Right cardiac atrium (tissue), 5 donors: ENCODE measurements at regions not wholly inside any gene's neighbourhood (a gene's known extent, or its start where the extent isn't known, plus 50 kb on each side); places are given as distances from the start of the nearest gene placed in this dataset.

Experiments
- ATAC-seq, 2 donors: fragments of 200-7000 bp; cut with Tn5 transposase; one replicate each; pipeline versions ENCODE4 v1.8.0 to v1.9.1; 2020; ENCODE audit warnings: moderate library complexity in 2 of 2, mild to moderate bottlenecking in 1 of 2
- DNase-seq, 3 donors: peaks; one replicate each; pipeline ENCODE4 v3.0.0-alpha.2; 2020
- H3K27ac ChIP-seq: one replicate; pipeline ENCODE4 v1.5.1; 2013; ENCODE audit warnings: mild to moderate bottlenecking, low read length, control low read depth, moderate library complexity
- H3K27me3 ChIP-seq: one replicate; pipeline ENCODE4 v1.6.1; 2013; ENCODE audit not compliant: control insufficient read depth, insufficient read depth
- H3K4me1 ChIP-seq: one replicate; pipeline ENCODE4 v1.6.1; 2013; ENCODE audit warnings: low read length; ENCODE audit not compliant: control insufficient read depth, insufficient read depth
- H3K4me3 ChIP-seq: one replicate; pipeline ENCODE4 v1.5.1; 2013; ENCODE audit warnings: low read length, control low read depth
- H3K9me3 ChIP-seq: one replicate; pipeline ENCODE4 v1.6.1; 2013; ENCODE audit warnings: low read length; ENCODE audit not compliant: control insufficient read depth
- WGBS: extraction: QIAGEN DNeasy Blood & Tissue Kit; methylation state at CpG from one replicate; pipeline ENCODE4 v1.1.7; 2013; 5-methylcytosine and 5-hydroxymethylcytosine counted together
- intact Hi-C, 4 donors: fragments of 100-400 bp; cut with DNase I; formaldehyde crosslinking; loops; one replicate each; pipeline versions ENCODE4 v1.11.0 to v1.14.0; 2022 to 2023
- donor health status: healthy with polysubstance abuse.
- donor health status: DM: no; HTN: yes; CAD: no.
- donor health status: DM: no; HTN: no; CAD: no.
- donor health status: DM: no; HTN: yes; CAD: no; lungs with severe emphysema.
- donor health status: DM: yes; HTN: yes; CAD: no.

GRCh38 chr5:97641081-97641480, 458.0 kb upstream of the RIOK2 start:
- Histone ChIP-seq H3K27me3 (no peaks in the 10 kb centered on the region), H3K4me1 (no peaks in the 10 kb centered on the region), H3K4me3 (no peak overlapping the region), H3K27ac (no peak overlapping the region), H3K9me3 (no peaks in the 10 kb centered on the region)
- intact Hi-C loops = no loop called here
- DNase-seq (no peak), ATAC-seq (no peak)
- WGBS = 80% methylated on average over 1 of the region's 1 CpG

DNA sequence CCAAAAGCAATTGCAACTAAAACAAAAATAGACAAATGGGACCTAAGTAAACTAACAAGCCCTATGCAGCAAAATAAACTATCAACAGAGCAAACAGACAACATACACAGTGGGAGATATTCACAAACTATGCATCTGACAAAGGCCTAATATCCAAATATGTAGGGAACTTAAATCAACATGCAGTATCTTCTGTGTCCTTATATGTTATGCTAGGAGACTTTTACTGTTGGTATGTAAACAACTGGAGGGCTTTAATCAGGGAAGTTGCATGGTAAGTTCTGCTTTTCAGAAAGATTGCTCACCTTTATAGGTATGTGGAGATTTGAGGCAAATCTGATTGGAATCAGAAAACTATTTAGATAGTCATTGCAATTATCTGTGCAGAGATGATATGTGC, 461.2 kb upstream of the RIOK2 start:
- intact Hi-C loops = no loop called here
- no peak overlapping the region for H3K27ac ChIP-seq
- H3K4me1 ChIP-seq = no peaks in the 10 kb centered on the region
- DNase-seq (no peak), ATAC-seq (no peak)
- H3K27me3 ChIP-seq = no peaks in the 10 kb centered on the region
- H3K4me3 ChIP-seq = no peak overlapping the region
- no peaks in the 10 kb centered on the region for H3K9me3 ChIP-seq

- H3K4me1 ChIP-seq = no peaks in the 10 kb centered on the region
- DNase-seq (no peak), ATAC-seq (no peak)
- no peak overlapping the region for H3K27ac ChIP-seq
- H3K9me3 ChIP-seq = no peaks in the 10 kb centered on the region
- intact Hi-C loops = no loop called here
- H3K4me3 ChIP-seq = no peak overlapping the region
- 88% methylated on average over 2 of the region's 2 CpGs for WGBS
- no peaks in the 10 kb centered on the region for H3K27me3 ChIP-seq
These were observed 461.8 kb upstream of the RIOK2 start for GRCh38 chr5:97644896-97645295.

GRCh38 chr5:97657239-97657638, 474.2 kb upstream of the RIOK2 start:
- H3K9me3 ChIP-seq = no peaks in the 10 kb centered on the region
- H3K27me3 ChIP-seq = no peaks in the 10 kb centered on the region
- DNase-seq (no peak), ATAC-seq (no peak)
- intact Hi-C loops = no loop called here
- H3K4me1 ChIP-seq = no peaks in the 10 kb centered on the region
- 64% methylated on average over 1 of the region's 1 CpG for WGBS
- H3K4me3 ChIP-seq = no peak overlapping the region
- H3K27ac ChIP-seq = no peak overlapping the region

DNA sequence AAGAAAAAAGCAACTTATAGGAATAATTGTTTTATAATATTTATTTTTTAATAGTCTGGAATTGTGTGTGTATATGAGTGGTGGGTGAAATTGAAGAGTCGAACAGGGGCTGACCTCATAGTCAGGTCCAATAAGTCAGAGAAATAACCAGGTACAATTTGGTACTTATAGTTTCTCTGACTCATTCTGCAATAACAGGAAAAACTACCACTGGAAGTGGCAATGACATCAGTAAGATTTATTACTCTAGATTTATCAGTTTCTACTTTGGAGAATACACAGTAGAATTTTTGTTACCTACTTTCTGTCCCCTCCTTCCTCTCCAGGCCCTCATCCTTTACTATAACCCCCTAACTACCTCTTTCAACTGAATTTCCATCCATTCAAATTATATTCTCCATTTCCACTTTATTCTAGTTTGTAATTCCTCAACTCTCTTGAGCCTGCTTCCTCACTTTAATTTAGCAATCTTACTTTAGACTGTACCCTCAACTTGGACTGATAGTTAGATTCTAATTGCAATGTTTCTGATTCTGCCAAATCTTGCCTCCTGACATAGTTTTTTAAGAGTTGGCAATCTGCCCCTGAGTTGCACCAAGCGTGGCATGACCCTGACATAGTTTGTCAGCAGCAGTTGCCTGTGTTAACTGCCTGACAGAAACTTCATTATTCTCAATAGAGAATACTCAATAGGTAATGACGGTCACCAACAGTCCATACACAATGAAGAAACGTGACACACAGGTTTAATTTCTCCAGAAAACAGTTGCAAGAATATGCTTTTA, 475.3 kb upstream of the RIOK2 start:
- DNase-seq (no peak), ATAC-seq (no peak)
- WGBS = 73% methylated on average over 4 of the region's 4 CpGs
- H3K4me1 ChIP-seq = no peaks in the 10 kb centered on the region
- intact Hi-C loops = no loop called here
- H3K27me3 ChIP-seq = no peaks in the 10 kb centered on the region
- H3K9me3 ChIP-seq = no peaks in the 10 kb centered on the region
- H3K4me3 ChIP-seq = no peak overlapping the region
- no peak overlapping the region for H3K27ac ChIP-seq

DNA sequence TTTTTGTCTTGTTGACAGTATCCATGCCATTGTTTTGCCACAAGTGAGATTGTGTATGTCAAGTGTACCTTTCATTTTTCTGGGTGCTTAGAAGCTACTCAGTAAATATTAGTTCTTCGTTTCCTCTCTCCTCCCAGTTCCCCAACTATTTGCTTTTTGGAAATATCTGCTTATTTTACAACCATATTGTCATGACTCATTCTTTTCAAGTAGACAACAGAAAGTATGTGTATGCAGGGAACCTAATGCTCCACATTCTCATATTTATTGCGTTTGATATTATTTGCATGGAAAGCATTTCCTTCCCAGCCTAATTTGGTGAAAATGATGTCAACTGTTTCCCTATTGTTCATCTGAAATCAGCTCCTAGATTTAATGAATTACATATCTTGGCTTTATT, 483.7 kb upstream of the RIOK2 start:
- ATAC-seq (no peak), DNase-seq (no peak)
- no peak overlapping the region for H3K4me3 ChIP-seq
- 76% methylated on average over 2 of the region's 2 CpGs for WGBS
- H3K9me3 ChIP-seq = no peaks in the 10 kb centered on the region
- intact Hi-C loops = no loop called here
- H3K27ac ChIP-seq = no peak overlapping the region
- H3K27me3 ChIP-seq = no peaks in the 10 kb centered on the region
- no peaks in the 10 kb centered on the region for H3K4me1 ChIP-seq

DNA sequence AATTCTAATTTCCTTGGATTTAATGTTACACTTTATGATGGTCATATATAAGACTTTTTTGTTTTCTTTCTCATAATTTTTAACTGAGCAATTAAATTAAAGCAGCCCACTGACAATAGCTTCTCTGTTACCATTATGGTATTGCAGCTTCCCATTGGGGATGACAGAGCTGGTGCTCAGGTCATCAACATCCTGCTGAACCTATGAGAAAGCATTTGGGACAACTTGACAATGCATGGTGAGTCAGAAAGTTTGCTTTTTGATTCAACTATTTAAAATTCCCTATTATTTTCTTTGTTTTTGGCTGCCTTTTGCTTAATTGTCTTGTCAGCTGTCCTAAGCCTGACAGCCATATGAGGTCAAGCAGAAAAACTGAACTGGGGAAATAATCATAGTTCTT, 487.4 kb upstream of the RIOK2 start:
- no peaks in the 10 kb centered on the region for H3K9me3 ChIP-seq
- DNase-seq (no peak), ATAC-seq (no peak)
- H3K27ac ChIP-seq = no peak overlapping the region
- no peak overlapping the region for H3K4me3 ChIP-seq
- no peaks in the 10 kb centered on the region for H3K27me3 ChIP-seq
- no peaks in the 10 kb centered on the region for H3K4me1 ChIP-seq
- intact Hi-C loops = no loop called here

- Histone ChIP-seq H3K27ac (no peak overlapping the region), H3K4me1 (no peaks in the 10 kb centered on the region), H3K4me3 (no peak overlapping the region), H3K9me3 (no peaks in the 10 kb centered on the region), H3K27me3 (no peaks in the 10 kb centered on the region)
- DNase-seq (no peak), ATAC-seq (no peak)
- WGBS = 89% methylated on average over 3 of the region's 3 CpGs
- intact Hi-C loops = no loop called here
These were observed 493.6 kb upstream of the RIOK2 start for GRCh38 chr5:97676608-97677007.

DNA sequence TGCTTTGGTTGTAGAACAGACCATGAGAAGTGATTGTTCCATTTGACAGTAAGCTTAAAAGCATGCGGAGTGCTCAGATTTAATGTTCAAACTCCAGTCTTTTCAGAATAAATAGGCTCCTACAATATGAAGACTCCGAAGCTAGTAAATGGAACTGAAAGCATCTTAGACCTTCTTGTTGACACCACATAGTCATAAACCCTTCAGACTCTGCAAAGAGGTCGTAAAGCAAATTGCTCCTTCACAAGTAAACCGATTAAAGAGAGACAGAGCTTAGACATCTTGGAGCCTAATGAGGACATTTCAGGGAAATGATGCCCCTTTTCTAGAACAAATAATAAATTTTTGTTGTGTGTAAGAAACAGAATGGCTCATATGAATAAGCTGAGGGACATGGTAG, 511.0 kb upstream of the RIOK2 start:
- DNase-seq (no peak), ATAC-seq (no peak)
- H3K27me3 ChIP-seq = no peaks in the 10 kb centered on the region
- WGBS = 83% methylated on average over 4 of the region's 4 CpGs
- no peak overlapping the region for H3K4me3 ChIP-seq
- intact Hi-C loops = no loop called here
- H3K9me3 ChIP-seq = no peaks in the 10 kb centered on the region
- no peak overlapping the region for H3K27ac ChIP-seq
- no peaks in the 10 kb centered on the region for H3K4me1 ChIP-seq

GRCh38 chr5:97714424-97714823, 531.4 kb upstream of the RIOK2 start:
- H3K4me3 ChIP-seq = no peak overlapping the region
- intact Hi-C loops = no loop called here
- no peaks in the 10 kb centered on the region for H3K4me1 ChIP-seq
- H3K27ac ChIP-seq = no peak overlapping the region
- no peaks in the 10 kb centered on the region for H3K27me3 ChIP-seq
- H3K9me3 ChIP-seq = no peaks in the 10 kb centered on the region
- ATAC-seq = no peak
- no peak for DNase-seq

DNA sequence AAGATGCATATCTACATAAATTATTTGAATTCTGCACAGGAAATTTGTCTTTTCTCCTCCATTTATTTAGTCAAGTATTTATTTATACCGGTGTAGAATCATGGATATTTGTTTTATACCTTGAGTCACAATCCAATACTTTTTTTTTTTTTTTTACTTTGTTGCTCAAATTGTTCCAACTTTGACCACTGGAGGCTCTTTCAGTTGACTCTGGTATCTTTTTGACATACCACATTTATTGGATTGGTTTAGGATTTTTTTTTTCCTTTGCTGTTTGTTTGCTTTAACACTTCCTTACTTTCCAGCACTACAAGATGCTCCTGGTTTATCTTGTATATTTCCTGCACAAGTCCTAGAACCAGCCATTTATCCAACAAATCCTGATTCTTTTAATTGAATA, 543.1 kb upstream of the RIOK2 start:
- ATAC-seq (no peak), DNase-seq (no peak)
- Histone ChIP-seq H3K4me1 (no peaks in the 10 kb centered on the region), H3K27me3 (no peaks in the 10 kb centered on the region), H3K9me3 (no peaks in the 10 kb centered on the region), H3K4me3 (no peak overlapping the region), H3K27ac (no peak overlapping the region)
- WGBS = 44% methylated on average over 1 of the region's 1 CpG
- intact Hi-C loops = no loop called here

DNA sequence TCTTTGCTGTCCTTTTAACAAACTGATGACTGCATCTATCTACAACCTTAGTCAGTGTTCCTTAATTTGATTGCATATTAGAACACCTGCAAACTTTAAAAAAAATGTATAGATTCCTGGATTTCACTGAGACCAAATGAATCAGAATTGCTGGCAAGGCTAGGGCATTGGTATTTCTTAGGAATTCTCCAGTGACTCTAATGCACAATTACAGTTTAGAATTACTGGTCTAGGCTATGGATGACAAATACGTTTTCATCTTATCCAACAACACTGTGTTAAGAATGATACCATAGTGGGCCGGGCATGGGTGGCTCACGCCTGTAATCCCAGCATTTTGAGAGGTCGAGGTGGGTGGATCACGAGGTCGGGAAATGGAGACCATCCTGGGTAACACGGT, 545.9 kb upstream of the RIOK2 start:
- H3K9me3 ChIP-seq = no peaks in the 10 kb centered on the region
- ATAC-seq (no peak), DNase-seq (no peak)
- H3K27me3 ChIP-seq = no peaks in the 10 kb centered on the region
- intact Hi-C loops = no loop called here
- H3K4me1 ChIP-seq = no peaks in the 10 kb centered on the region
- no peak overlapping the region for H3K27ac ChIP-seq
- H3K4me3 ChIP-seq = no peak overlapping the region
- WGBS = 87% methylated on average over 7 of the region's 7 CpGs
